Colonic mucosa (tissue), 4 donors: ENCODE measurements at regions not wholly inside any gene's neighbourhood (a gene's known extent, or its start where the extent isn't known, plus 50 kb on each side); places are given as distances from the start of the nearest gene placed in this dataset.

Experiments
- DNase-seq: peaks from one replicate; pipeline ENCODE4 v3.0.0-alpha.2; 2020
- H3K27ac ChIP-seq: fragments of 200-600 bp; one replicate; pipeline ENCODE4 v1.8.0; 2021
- H3K27me3 ChIP-seq: fragments of 200-600 bp; one replicate; pipeline ENCODE4 v1.8.0; 2021
- H3K36me3 ChIP-seq: fragments of 200-600 bp; one replicate; pipeline ENCODE4 v1.8.0; 2021
- H3K4me1 ChIP-seq: fragments of 200-600 bp; one replicate; pipeline ENCODE4 v1.8.0; 2021; ENCODE audit warnings: mild to moderate bottlenecking
- H3K4me3 ChIP-seq: fragments of 200-600 bp; one replicate; pipeline ENCODE4 v1.8.0; 2021
- H3K9ac ChIP-seq, 2 donors: one replicate each; pipeline ENCODE4 v1.7.0; 2013; ENCODE audit warnings: control low read depth in 2 of 2, low read depth in 2 of 2, low read length in 2 of 2
- H3K9me3 ChIP-seq: fragments of 200-600 bp; one replicate; pipeline ENCODE4 v1.8.0; 2021
- CTCF ChIP-seq: fragments of 200-600 bp; IDR thresholded peaks from one replicate; pipeline ENCODE4 v1.8.0; 2022; ENCODE audit warnings: antibody characterized with exemption, mild to moderate bottlenecking
- intact Hi-C: fragments of 100-400 bp; cut with DNase I; formaldehyde crosslinking; loops from one replicate; pipeline ENCODE4 v1.14.1; 2022
- donor health status: healthy.
- donor health status: DM: no; HTN: no; CAD: no.
- donor health status: DM: no; HTN: no; CAD: no.

GRCh38 chr1:218123968-218124367, 161.1 kb upstream of the RRP15 start:
- no peak overlapping the region for H3K27ac ChIP-seq
- no peaks in the 10 kb centered on the region for H3K27me3 ChIP-seq
- H3K4me1 ChIP-seq, result no peaks in the 10 kb centered on the region
- H3K36me3 ChIP-seq, result no peaks in the 10 kb centered on the region
- DNase-seq, result no peak
- intact Hi-C loops, result no loop called here
- H3K9ac ChIP-seq, result no peak overlapping the region
- H3K4me3 ChIP-seq, result no peak overlapping the region
- TF ChIP-seq CTCF, result no peak
- no peaks in the 10 kb centered on the region for H3K9me3 ChIP-seq

- Histone ChIP-seq H3K4me3 (no peak overlapping the region), H3K9me3 (no peaks in the 10 kb centered on the region), H3K36me3 (no peaks in the 10 kb centered on the region), H3K9ac (no peak overlapping the region), H3K27ac (no peak overlapping the region), H3K27me3 (no peaks in the 10 kb centered on the region), H3K4me1 (no peaks in the 10 kb centered on the region)
- TF ChIP-seq CTCF, result no peak
- no peak for DNase-seq
- intact Hi-C loops, result no loop called here
Observed at GRCh38 chr1:218135371-218135770, 149.7 kb upstream of the RRP15 start.

GRCh38 chr1:218139761-218140160, 145.3 kb upstream of the RRP15 start:
- no peaks in the 10 kb centered on the region for H3K4me1 ChIP-seq
- TF ChIP-seq CTCF, result no peak
- H3K27me3 ChIP-seq, result no peaks in the 10 kb centered on the region
- intact Hi-C loops, result no loop called here
- no peak for DNase-seq
- H3K27ac ChIP-seq, result no peak overlapping the region
- no peaks in the 10 kb centered on the region for H3K9me3 ChIP-seq
- H3K36me3 ChIP-seq, result no peaks in the 10 kb centered on the region
- no peak overlapping the region for H3K4me3 ChIP-seq
- no peak overlapping the region for H3K9ac ChIP-seq

- no peak overlapping the region for H3K27ac ChIP-seq
- H3K4me1 ChIP-seq, result no peaks in the 10 kb centered on the region
- no peak for DNase-seq
- H3K36me3 ChIP-seq, result no peaks in the 10 kb centered on the region
- no peak for TF ChIP-seq CTCF
- no peaks in the 10 kb centered on the region for H3K9me3 ChIP-seq
- intact Hi-C loops, result no loop called here
- H3K27me3 ChIP-seq, result no peaks in the 10 kb centered on the region
- no peak overlapping the region for H3K9ac ChIP-seq
- no peak overlapping the region for H3K4me3 ChIP-seq
Observed at GRCh38 chr1:218156595-218156994, 128.5 kb upstream of the RRP15 start.

DNA sequence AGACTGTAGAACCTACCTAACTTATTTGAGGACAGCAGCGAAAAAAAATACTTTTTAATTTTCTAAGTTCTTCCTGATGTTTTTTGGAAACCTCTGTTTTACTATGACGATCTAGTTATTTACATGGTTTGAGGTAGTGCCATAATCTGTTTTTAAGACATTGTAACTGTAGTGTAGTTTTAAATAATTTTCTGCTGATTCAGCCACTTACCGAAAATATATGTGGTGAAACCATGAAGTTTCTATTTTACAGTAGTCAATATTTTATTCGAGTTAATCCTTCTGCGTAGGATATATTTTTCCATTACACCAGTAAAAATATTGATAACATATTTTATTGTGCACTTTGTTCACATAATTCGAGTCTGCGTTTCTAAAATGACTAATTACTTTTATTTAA, 121.7 kb upstream of the RRP15 start:
- TF ChIP-seq CTCF, result no peak
- Histone ChIP-seq H3K36me3 (no peaks in the 10 kb centered on the region), H3K4me3 (no peak overlapping the region), H3K4me1 (no peaks in the 10 kb centered on the region), H3K9ac (no peak overlapping the region), H3K9me3 (no peaks in the 10 kb centered on the region), H3K27me3 (peaks cover 40% of the 10 kb centered on the region), H3K27ac (no peak overlapping the region)
- DNase-seq, result no peak
- intact Hi-C loops, result no loop called here
